Cerebellar cortex (tissue), 1 donor: ENCODE measurements at regions not wholly inside any gene's neighbourhood (a gene's known extent, or its start where the extent isn't known, plus 50 kb on each side); places are given as distances from the start of the nearest gene placed in this dataset.

Experiments used
- DNase-seq: peaks from one replicate; pipeline ENCODE4 v3.0.0-alpha.2; 2015; ENCODE audit warnings: low spot score

- peak; percentile 88 for DNase-seq
These were observed 209.9 kb downstream of the TFCP2L1 start for GRCh38 chr2:121075006-121075551.

GRCh38 chr2:121075641-121076497 lies 209.1 kb downstream of the TFCP2L1 start:
- peak; percentile 33 for DNase-seq

GRCh38 chr2:121076498-121076820 lies 208.5 kb downstream of the TFCP2L1 start:
- no peak for DNase-seq

- peak; percentile 44 for DNase-seq
These were observed 208.0 kb downstream of the TFCP2L1 start for GRCh38 chr2:121076885-121077549.

GRCh38 chr2:121078899-121079298 lies 206.1 kb downstream of the TFCP2L1 start:
- no peak for DNase-seq

- DNase-seq: peak; percentile 73
These were observed 204.8 kb downstream of the TFCP2L1 start for GRCh38 chr2:121080013-121080772.

- no peak for DNase-seq
These were observed 203.3 kb downstream of the TFCP2L1 start for GRCh38 chr2:121081701-121082100.

GRCh38 chr2:121082191-121082590 lies 202.8 kb downstream of the TFCP2L1 start:
- no peak for DNase-seq

- no peak for DNase-seq
These were observed 200.8 kb downstream of the TFCP2L1 start for GRCh38 chr2:121084130-121084680.

GRCh38 chr2:121085801-121086200 lies 199.2 kb downstream of the TFCP2L1 start:
- DNase-seq: no peak

GRCh38 chr2:121086450-121086849 lies 198.6 kb downstream of the TFCP2L1 start:
- no peak for DNase-seq

- DNase-seq: no peak
These were observed 197.9 kb downstream of the TFCP2L1 start for GRCh38 chr2:121087117-121087516.

- DNase-seq: no peak
These were observed 196.5 kb downstream of the TFCP2L1 start for GRCh38 chr2:121088251-121089165.

- no peak for DNase-seq
These were observed 195.9 kb downstream of the TFCP2L1 start for GRCh38 chr2:121089166-121089510.

- no peak for DNase-seq
These were observed 194.8 kb downstream of the TFCP2L1 start for GRCh38 chr2:121090088-121090715.

- no peak for DNase-seq
These were observed 192.9 kb downstream of the TFCP2L1 start for GRCh38 chr2:121092095-121092494.

GRCh38 chr2:121093692-121094091 lies 191.3 kb downstream of the TFCP2L1 start:
- no peak for DNase-seq

- DNase-seq: no peak
These were observed 190.9 kb downstream of the TFCP2L1 start for GRCh38 chr2:121094101-121094500.

GRCh38 chr2:121094845-121095244 lies 190.2 kb downstream of the TFCP2L1 start:
- no peak for DNase-seq

- peak; percentile 67 for DNase-seq
These were observed 189.5 kb downstream of the TFCP2L1 start for GRCh38 chr2:121095257-121096080.
